ENCODE measurements at regions not wholly inside any gene's neighbourhood (a gene's known extent, or its start where the extent isn't known, plus 50 kb on each side); places are given as distances from the start of the nearest gene placed in this dataset.
A peak's percentile ranks its signal among the peaks of the same experiment; 100 is the strongest.

- no peak for DNase-seq (ENCODE audit: low read depth in 3 of 3, low spot score in 2 of 3)
Measured at GRCh38 chr6:1514078-1514477, 95.6 kb upstream of the FOXC1 start.

DNA sequence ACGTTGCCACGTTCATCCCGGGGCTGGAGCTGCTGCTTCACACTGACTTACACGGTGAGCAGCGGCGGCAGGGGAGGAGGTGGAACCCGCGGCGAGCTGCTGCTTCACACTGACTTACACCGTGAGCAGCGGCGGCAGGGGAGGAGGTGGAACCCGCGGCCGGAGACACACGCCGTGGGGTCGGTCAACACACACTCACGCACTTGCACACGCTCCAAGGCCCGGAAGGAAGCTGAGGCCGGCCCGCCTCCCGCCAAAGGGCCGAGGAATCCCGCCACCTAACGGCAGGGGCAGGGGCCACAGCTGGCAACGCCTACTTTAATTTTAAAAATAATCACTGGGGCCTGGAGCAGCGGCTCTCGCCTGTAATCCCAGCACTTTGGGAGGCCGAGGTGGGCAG is 94.4 kb upstream of the FOXC1 start:
- no peak for DNase-seq (ENCODE audit: low read depth in 3 of 3, low spot score in 2 of 3)

GRCh38 chr6:1515781-1516180 is 93.9 kb upstream of the FOXC1 start:
- no peak for DNase-seq (ENCODE audit: low read depth in 3 of 3, low spot score in 2 of 3)

- DNase-seq (ENCODE audit: low read depth in 3 of 3, low spot score in 2 of 3) = no peak
Measured at GRCh38 chr6:1516742-1517520, 92.8 kb upstream of the FOXC1 start.

DNA sequence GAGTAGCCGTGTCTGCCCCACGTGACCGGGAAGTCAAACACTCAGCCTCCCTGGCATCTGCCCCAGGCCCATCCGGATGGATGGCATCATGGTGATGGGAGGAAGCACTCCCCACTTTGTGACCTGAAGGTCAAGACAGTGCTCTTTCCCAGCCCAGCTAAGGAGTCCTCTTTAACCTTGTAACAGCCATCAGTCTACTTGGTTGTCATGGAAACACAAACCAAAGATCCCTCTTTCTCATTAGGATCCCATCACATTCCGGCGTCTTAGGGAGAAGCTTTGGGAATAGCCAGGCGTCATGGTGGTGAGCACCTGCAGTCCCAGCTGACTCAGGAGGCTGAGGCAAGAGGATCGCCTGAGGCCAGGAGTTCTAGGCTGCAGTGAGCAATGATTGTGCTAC is 90.9 kb upstream of the FOXC1 start:
- no peak for DNase-seq (ENCODE audit: low read depth in 3 of 3, low spot score in 2 of 3)

DNA sequence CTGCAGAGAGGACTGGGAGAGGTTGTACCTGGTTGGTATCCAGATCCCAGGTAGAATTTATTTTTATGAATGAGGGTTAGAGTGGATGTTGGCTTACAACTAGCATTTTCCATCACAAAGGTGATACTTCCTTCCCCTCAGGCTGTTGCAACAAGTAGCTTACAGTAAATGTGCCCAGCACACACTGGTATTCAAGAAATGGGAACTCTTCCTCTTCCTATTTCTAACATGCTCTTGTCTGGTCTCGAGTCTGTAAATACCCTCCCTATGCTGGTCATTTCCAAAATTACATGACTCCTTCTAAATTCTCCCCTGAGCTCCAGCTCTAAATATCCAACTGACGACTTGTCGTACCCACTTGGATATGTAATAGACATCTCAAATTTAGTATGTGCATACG is 90.1 kb upstream of the FOXC1 start:
- DNase-seq (ENCODE audit: low read depth in 3 of 3, low spot score in 2 of 3) = no peak

DNA sequence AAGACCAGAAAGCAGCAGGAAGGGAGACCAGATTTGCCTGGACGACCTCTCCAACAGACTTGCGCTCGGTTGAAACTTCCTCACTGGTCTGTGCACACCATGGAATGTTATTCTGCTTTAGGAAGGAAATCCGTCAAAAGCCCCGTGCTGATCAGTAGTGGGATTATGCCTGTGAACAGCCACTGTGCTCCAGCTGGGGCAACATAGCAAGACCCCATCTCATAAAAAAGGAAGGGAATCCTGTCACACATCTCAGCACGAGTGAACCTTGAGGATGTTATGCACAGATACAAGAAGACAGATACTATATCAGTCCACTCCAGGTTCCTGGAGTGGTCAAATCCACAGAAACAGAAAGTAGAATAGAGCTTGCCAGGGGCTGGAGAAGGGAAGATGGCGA is 86.9 kb upstream of the FOXC1 start:
- no peak for DNase-seq (ENCODE audit: low read depth in 3 of 3, low spot score in 2 of 3)

DNA sequence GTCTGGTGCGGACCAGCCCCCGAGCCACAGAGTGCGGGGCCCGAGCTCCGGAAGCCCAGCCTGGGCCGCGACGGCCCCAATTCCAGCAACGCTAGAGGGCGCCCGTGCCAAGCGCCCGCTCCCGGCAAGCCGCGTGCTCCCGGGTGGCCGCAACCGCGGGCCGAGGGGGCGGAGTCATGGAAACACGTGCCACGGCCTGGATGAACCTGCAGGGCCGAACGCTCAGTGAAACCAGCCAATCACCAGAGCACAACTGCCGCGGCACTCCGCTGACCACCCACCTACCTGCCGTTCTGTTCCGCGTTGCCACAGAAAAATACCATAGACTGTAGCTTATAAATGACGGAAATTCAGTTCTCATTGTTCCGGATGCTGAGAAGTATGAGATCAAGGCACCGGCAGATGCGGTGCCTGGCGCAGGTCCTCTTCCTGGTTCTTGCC is 85.7 kb upstream of the FOXC1 start:
- peak in 2 of 3 donors; percentile 42 to 64 for DNase-seq (ENCODE audit: low read depth in 3 of 3, low spot score in 2 of 3)

DNA sequence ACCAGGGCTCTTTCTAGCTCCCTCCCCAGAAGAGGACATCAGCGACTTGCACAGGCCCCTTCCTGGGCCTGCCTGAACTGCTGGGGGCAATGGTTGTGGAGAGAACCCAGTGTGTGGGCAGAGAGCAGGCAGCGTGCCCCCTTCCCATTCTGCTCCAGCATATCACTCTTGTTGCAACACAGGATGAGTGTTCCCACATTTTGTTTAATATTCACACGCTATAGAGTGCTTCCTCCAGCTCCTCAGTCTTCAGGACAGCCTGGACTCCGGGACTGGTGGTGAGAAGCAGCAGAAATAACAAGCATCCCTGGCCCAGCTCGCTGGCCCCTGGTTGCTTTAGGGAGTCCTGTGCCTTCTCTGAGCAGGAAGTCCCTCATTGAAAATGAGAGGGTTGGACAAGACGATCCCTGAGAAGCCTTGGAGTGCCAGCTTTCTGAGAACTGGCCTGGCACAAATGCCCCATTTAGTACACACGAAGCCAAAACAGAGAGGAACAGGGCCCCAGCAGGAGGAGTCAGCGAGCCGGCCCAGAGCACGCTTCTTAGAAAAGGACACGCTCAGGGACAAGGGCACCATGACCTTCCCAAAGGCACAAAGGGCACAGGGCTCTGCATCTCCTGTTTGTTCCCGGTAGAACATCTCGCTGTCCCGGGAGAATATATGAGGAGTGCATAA is 84.2 kb upstream of the FOXC1 start:
- no peak for DNase-seq (ENCODE audit: low read depth in 3 of 3, low spot score in 2 of 3)

DNA sequence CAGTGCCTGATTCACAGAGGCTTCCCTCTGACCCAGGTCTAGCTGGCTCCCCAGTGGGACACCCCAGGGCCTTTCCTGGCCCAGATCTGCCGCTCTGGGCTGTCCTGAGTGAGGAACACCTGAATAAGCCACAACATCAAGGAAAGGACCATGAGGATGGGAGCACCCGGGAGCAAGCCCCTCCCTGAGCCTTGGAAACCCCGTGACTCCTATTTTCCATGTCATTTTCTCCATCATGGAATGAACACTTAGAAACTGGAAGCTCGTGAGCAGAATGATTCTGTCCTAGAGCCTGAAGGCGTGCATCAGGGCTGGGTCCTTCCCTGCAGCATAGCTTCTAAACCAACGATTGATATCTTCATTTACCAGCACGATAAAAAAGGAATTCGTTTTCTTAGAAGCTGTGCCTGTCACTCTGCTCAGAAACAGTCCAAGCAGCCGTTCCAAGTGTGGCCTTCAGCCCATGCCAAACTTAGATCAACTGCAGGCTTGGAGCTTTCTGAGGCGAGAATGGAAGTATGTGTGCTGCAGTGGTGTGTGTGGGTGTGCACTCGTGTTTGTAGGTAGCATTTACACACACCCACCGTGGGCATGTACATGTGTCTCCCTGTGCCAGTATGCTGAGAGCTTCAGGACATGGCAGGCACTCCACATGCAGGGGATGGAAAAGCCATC is 83.2 kb upstream of the FOXC1 start:
- DNase-seq (ENCODE audit: low read depth in 3 of 3, low spot score in 2 of 3) = no peak

GRCh38 chr6:1527073-1527457 is 82.7 kb upstream of the FOXC1 start:
- DNase-seq (ENCODE audit: low read depth in 3 of 3, low spot score in 2 of 3) = peak in 2 of 3 donors; percentile 48 to 54

DNA sequence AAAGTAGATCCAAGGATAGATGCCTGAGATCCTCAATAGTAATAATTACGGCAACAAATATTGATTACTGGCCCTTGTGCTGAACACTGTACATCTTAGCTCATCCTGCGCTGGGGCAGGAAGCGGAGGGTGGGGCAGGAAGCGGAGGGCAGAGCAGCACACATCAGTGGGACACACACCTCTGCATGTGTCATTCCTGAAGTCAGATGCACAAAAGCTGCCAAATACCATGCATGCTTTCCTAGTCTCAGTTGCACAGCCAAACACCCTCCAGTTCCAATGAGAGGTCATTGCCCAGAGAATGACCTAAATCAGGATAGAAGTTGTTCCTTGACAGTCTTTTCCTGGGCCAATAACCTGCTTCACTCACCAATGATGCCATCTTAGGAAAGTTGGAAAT is 74.4 kb upstream of the FOXC1 start:
- no peak for DNase-seq (ENCODE audit: low read depth in 3 of 3, low spot score in 2 of 3)

DNA sequence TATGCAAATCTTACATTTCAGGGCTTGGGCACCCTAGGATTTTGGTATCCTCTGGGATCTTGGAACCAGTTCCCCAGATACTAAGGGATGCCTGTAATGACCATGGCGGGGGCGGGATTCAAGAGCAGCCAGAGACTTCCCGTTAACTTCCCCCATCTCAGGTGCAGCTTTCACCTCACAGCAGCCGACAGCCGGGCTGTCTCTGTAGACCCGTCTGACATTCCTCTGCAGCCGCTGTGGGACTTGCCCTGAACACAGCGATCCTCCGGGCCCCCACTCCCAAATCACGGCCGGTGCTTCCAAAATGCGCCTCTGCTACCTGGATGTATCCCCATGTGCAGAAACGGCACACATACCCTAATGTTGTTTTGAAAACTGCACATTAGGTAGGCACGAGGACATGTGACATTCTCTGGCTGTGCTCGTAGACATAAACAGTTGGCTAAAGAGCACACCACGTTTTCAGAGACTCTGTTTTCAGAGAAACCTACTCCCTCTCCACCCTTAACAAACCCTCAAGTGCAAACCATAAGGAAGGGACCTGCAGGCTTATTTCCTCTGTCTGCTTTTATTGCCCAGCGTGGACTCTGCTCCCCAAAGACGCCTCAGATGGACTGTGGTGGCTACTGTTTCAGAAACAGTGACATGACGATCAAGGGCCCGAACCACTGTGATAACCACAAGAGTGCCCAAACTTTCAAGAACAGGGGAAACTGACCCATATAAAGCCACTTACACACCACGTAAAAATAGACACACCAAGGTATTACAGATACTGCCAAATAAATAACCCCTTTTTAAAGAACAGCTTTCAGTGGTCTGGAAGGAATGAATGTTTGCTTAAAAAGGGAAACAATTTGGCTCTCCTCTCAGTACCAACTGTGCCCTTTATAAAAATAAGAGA is 72.9 kb upstream of the FOXC1 start:
- no peak for DNase-seq (ENCODE audit: low read depth in 3 of 3, low spot score in 2 of 3)

DNA sequence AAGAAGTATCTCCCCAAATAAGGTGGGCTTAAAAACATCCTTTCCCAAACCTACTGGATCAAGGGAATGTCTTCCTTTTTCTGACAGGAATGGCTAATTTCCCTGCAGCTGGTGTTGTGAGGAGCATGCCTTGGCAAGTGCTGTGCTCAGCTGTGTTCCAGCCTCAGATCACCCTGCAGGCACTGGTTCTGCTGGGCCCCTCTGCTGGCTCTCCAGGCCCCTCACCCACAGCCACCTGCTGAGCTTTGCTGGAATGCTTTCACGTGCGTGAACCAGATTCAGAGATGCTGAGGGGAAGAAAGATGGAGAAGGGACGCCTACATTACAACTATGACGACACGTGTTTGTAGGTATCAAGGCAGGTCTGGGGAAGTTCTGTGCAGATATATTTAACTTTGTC is 71.3 kb upstream of the FOXC1 start:
- DNase-seq (ENCODE audit: low read depth in 3 of 3, low spot score in 2 of 3) = no peak

GRCh38 chr6:1538810-1539478 is 70.8 kb upstream of the FOXC1 start:
- DNase-seq (ENCODE audit: low read depth in 3 of 3, low spot score in 2 of 3) = no peak

DNA sequence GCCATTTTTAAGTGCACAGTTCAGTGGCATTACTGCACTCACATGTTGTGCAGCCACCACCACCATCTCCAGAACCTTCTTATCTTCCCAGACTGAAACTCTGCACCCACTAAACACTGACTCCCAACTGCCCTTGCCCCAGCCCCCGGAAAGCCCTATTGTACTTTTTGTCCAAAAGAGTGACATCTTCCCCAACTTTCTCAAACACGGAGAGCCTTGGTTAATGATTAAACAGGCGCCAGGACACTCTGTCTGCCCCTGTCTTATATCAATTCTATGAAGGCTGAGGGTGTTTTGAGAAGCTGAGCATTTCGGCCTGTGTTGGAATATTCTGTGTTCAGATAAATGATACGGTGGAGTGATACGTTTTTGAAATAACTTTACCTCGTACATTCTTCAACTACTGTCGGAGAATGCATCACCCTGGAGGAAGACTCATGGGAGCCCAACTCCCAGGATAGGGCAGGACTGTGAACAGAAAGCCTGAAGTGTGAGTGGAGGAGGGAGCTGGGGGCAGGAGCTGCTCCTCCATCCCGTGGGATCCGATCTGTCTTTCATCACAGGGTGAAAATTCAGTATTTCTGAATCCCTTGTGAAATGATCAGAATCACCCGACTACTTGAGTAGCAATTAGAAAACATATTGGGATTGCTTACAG is 68.7 kb upstream of the FOXC1 start:
- DNase-seq (ENCODE audit: low read depth in 3 of 3, low spot score in 2 of 3) = no peak

DNA sequence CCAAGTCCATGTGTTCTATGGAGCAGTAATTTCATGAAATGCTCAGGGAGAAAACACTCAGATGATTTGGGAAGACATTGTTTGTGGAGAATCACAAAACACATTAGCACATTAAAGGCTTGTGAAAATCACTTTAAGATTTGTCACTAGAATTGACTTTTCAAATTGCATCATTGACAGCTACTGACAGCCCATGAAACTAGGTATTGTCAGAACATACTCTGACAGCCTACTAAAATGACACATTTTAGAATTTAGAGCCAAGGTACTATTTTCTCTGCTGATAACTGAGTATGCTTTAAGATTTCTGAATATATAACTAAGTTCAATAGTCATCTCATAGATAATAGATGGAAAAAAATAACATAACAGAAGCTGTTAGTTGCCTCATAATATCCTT is 67.4 kb upstream of the FOXC1 start:
- DNase-seq (ENCODE audit: low read depth in 3 of 3, low spot score in 2 of 3) = no peak

DNA sequence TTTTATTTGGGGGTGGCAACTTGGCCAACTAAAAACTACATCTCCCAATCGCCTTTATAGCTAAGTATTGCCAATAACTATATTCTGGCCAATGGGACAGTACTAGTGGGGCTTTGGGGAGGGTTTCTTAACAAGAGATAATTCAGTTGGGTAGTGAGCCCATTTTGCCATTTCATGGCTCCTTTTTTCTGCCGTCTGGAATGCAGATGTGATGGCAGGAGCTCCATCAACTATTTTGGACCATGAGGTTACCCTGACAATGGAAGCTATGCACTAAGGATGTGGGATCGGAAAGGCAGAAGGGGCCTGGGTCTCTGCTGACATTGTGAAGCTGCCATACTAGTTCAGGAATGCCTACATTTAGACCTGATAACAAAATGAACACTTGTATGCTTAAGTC is 67.0 kb upstream of the FOXC1 start:
- DNase-seq (ENCODE audit: low read depth in 3 of 3, low spot score in 2 of 3) = no peak

- no peak for DNase-seq (ENCODE audit: low read depth in 3 of 3, low spot score in 2 of 3)
Measured at GRCh38 chr6:1544000-1544399, 65.7 kb upstream of the FOXC1 start.

GRCh38 chr6:1544603-1545002 is 65.1 kb upstream of the FOXC1 start:
- DNase-seq (ENCODE audit: low read depth in 3 of 3, low spot score in 2 of 3) = no peak

All from right renal cortex interstitium (tissue), 3 donors.